A549 (cell line): ENCODE measurements at regions not wholly inside any gene's neighbourhood (a gene's known extent, or its start where the extent isn't known, plus 50 kb on each side); places are given as distances from the start of the nearest gene placed in this dataset.

Experiments used
- HDAC2 ChIP-seq: fragments of 200-600 bp; sonication (generic); IDR thresholded peaks from 2 replicates; pipeline ENCODE4 v1.6.1; 2016
- REST ChIP-seq: fragments of 200-600 bp; sonication (generic); IDR thresholded peaks from 2 replicates; pipeline ENCODE4 v1.6.1; 2016; ENCODE audit warnings: antibody characterized with exemption, mild to moderate bottlenecking, moderate library complexity

DNA sequence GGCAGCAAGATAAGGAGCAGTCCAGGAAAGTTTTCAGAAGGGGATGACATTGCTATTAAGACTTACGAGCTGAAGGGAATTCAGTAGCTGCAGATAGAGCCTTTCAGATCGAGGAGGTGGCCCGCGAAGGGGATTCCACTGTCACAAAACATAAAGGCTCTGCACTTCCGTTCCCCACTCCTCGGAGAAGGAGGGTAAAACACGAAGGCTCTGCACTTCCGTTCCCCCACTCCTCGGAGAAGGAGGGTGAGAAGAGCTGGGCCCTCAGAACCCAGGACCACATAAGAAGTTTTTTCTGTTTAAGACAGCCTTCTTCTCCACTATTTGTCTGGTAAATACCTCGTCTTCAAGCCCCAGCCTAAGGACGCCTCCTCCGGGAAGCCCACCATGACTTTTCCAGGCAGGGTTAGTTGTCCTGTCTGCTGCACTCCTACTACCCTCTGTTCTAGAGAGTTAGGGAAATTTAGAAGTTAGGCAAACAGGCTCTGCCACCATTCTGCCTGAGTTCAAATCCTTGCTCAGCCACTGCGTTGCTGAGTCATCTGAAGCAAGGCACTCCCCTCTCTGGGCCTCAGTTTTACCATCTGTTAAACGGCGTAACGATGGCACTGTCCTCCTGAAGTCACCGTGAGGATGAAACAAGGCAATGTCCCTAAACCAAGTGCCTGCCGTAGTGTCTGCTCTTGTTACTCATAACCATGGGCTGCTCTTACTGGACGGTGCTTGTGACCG is 134.1 kb upstream of the HES1 start:
- no peak for TF ChIP-seq REST
- no peak for TF ChIP-seq HDAC2
